Osteocyte (in vitro differentiated cells): ENCODE measurements at regions not wholly inside any gene's neighbourhood (a gene's known extent, or its start where the extent isn't known, plus 50 kb on each side); places are given as distances from the start of the nearest gene placed in this dataset.

ENCODE experiments used
- DNase-seq: peaks from one replicate; pipeline ENCODE4 v3.0.0; 2021; ENCODE audit warnings: mixed read lengths; ENCODE audit not compliant: unreplicated experiment; ENCODE audit errors: extremely low spot score
- H3K27ac Mint-ChIP-seq: one replicate; pipeline ENCODE4 v1.8.0; 2021; ENCODE audit warnings: mild to moderate bottlenecking, mixed read lengths; ENCODE audit not compliant: unreplicated experiment
- H3K27me3 Mint-ChIP-seq: one replicate; pipeline ENCODE4 v1.8.0; 2021; ENCODE audit warnings: mixed read lengths; ENCODE audit not compliant: unreplicated experiment
- H3K36me3 Mint-ChIP-seq: one replicate; pipeline ENCODE4 v1.8.0; 2021; ENCODE audit warnings: mixed read lengths; ENCODE audit not compliant: unreplicated experiment
- H3K4me1 Mint-ChIP-seq: one replicate; pipeline ENCODE4 v1.8.0; 2021; ENCODE audit warnings: mixed read lengths; ENCODE audit not compliant: unreplicated experiment
- H3K4me3 Mint-ChIP-seq: one replicate; pipeline ENCODE4 v1.8.0; 2021; ENCODE audit warnings: mild to moderate bottlenecking, moderate library complexity, mixed read lengths; ENCODE audit not compliant: unreplicated experiment
- H3K9me3 Mint-ChIP-seq: one replicate; pipeline ENCODE4 v1.8.0; 2021; ENCODE audit warnings: mixed read lengths; ENCODE audit not compliant: unreplicated experiment
- TF ChIP-seq, protein P1 (sequence below): fragments of 200-600 bp; sonication (generic); IDR thresholded peaks from 2 replicates; pipeline ENCODE4 v1.5.0; 2021; ENCODE audit warnings: antibody characterized with exemption, mild to moderate bottlenecking, moderate library complexity

DNA sequence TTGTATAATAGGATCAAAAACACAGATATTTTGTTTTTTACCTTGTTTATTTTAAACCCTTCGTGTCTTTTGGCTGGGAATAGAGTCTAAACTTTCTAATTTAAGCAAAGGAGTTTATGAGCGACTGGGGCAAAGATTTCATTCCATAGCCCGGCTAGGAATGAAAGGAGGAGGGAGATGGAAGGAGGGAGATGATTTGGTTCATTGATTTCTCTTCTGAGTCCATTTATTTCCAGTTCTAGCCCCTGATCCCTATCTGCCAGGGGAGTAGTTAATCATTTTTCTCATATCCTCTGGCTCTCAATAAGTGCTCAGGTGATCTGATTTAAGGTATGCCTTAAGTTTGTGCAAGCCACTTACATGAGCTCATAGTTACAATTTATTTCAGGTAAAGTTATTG lies 120.0 kb downstream of the SPRY1 start:
- Mint-ChIP-seq H3K9me3 (no peaks in the 10 kb centered on the region), H3K36me3 (no peaks in the 10 kb centered on the region), H3K27ac (no peak overlapping the region), H3K27me3 (peaks cover 7% of the 10 kb centered on the region), H3K4me3 (no peak overlapping the region), H3K4me1 (no peaks in the 10 kb centered on the region)
- DNase-seq = no peak
- TF ChIP-seq, protein P1, sequence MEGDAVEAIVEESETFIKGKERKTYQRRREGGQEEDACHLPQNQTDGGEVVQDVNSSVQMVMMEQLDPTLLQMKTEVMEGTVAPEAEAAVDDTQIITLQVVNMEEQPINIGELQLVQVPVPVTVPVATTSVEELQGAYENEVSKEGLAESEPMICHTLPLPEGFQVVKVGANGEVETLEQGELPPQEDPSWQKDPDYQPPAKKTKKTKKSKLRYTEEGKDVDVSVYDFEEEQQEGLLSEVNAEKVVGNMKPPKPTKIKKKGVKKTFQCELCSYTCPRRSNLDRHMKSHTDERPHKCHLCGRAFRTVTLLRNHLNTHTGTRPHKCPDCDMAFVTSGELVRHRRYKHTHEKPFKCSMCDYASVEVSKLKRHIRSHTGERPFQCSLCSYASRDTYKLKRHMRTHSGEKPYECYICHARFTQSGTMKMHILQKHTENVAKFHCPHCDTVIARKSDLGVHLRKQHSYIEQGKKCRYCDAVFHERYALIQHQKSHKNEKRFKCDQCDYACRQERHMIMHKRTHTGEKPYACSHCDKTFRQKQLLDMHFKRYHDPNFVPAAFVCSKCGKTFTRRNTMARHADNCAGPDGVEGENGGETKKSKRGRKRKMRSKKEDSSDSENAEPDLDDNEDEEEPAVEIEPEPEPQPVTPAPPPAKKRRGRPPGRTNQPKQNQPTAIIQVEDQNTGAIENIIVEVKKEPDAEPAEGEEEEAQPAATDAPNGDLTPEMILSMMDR = no peak

DNA sequence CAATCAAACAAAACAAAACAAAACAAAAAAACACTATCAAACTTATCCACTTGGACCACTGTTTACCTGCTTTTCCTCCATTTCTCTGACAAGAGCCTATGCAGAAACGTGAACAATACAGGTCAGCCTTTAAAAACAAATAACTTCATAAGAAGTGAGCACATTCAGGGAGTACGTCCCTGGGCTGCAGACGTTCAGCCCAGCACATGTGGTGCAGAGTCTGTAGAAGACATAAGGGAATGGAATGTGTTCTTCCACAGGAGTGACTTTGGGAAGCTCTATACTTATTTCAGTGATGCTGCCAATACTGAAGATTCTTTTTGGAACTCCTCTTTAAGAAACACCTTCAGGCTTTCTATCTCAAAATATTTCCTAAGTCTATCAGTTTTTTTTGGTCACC lies 120.6 kb downstream of the SPRY1 start:
- Mint-ChIP-seq H3K4me3 (no peak overlapping the region), H3K4me1 (no peaks in the 10 kb centered on the region), H3K36me3 (no peaks in the 10 kb centered on the region), H3K27ac (no peak overlapping the region), H3K9me3 (no peaks in the 10 kb centered on the region), H3K27me3 (peaks cover 7% of the 10 kb centered on the region)
- TF ChIP-seq, protein P1 = no peak
- DNase-seq = no peak

DNA sequence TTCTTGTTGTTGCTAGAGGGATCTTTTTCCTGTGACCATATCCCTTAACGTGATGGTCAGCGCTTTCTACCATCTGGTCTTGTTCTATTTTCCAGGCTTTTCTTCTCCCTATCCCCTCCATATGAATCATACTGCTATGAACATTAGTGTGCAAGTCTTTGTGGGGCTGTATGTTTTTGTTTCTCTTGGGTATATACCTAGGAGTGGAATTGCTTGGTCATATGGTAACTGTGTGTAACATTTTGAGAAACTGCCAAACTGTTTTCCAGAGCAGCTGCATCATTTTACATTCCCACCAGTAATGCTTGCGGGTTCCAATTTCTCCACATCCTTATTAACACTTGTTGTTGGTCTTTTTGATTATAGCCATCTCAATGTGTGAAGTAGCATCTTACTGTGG lies 121.4 kb downstream of the SPRY1 start:
- peaks cover 7% of the 10 kb centered on the region for H3K27me3 Mint-ChIP-seq
- H3K9me3 Mint-ChIP-seq = no peaks in the 10 kb centered on the region
- H3K4me3 Mint-ChIP-seq = no peak overlapping the region
- peaks cover 2% of the 10 kb centered on the region for H3K4me1 Mint-ChIP-seq
- TF ChIP-seq, protein P1 = no peak
- no peaks in the 10 kb centered on the region for H3K36me3 Mint-ChIP-seq
- no peak for DNase-seq
- no peak overlapping the region for H3K27ac Mint-ChIP-seq

DNA sequence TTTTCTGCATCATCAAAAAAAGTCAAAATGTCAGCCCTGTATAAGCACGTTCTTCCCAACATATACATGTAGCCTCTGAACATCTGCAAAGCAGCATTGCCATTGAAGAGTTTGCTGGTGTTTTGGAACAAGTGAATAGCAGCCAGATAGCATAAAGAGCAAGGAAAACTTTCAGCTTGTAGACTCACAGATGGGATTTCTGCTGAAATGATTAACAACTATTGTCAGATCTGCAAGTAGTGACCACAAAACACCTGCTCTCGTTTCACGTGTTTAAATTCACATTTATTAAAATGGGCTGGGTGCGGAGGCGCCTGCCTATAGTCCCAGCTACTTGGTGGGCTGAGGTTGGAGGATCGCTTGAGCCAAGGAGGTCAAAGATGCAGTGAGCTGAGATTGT lies 123.7 kb downstream of the SPRY1 start:
- Mint-ChIP-seq H3K36me3 (no peaks in the 10 kb centered on the region), H3K27ac (no peak overlapping the region), H3K9me3 (no peaks in the 10 kb centered on the region), H3K27me3 (no peaks in the 10 kb centered on the region), H3K4me1 (peaks cover 8% of the 10 kb centered on the region), H3K4me3 (no peak overlapping the region)
- TF ChIP-seq, protein P1 = no peak
- no peak for DNase-seq

DNA sequence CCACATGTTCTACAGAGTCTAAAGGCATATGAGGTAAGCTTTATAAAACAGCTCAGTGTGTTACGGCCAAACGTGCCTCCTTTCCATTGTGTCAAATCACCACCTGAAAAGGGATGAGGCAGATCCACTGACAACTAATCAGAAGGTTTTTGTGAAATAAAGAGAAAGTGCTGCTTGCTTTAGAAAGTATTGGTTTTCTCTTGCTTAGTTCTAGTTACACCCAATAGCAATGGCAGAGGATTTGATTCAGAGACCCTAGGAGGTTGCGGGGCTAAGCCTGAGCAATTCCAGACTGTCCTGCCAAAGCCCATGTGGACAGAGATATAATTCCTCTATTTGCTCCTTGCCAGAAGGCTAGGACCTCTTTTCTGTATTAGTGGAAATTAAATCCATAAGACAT lies 125.5 kb downstream of the SPRY1 start:
- Mint-ChIP-seq H3K36me3 (no peaks in the 10 kb centered on the region), H3K27me3 (no peaks in the 10 kb centered on the region), H3K4me3 (no peak overlapping the region), H3K27ac (no peak overlapping the region), H3K9me3 (no peaks in the 10 kb centered on the region), H3K4me1 (peaks cover 13% of the 10 kb centered on the region)
- TF ChIP-seq, protein P1 = no peak
- DNase-seq = no peak
